HG03103 (cell line): ENCODE measurements at regions not wholly inside any gene's neighbourhood (a gene's known extent, or its start where the extent isn't known, plus 50 kb on each side); places are given as distances from the start of the nearest gene placed in this dataset.
"Not testable (repeated sequence)": the region's sequence is repeated elsewhere in the genome, so short reads cannot be mapped to it uniquely, and the experiment has no call there.

Source experiments
- ATAC-seq: cut with Tn5 transposase; IDR thresholded peaks from one replicate; pipeline ENCODE4 v1.9.1; 2021; ENCODE audit warnings: low read depth; ENCODE audit not compliant: unreplicated experiment

- ATAC-seq: peak; percentile 97
Observed at GRCh38 chr9:66764799-66765493, 135.6 kb upstream of the ZNF658 start.

- not testable (repeated sequence) for ATAC-seq
Observed at GRCh38 chr9:66765531-66765930, 135.0 kb upstream of the ZNF658 start.

DNA sequence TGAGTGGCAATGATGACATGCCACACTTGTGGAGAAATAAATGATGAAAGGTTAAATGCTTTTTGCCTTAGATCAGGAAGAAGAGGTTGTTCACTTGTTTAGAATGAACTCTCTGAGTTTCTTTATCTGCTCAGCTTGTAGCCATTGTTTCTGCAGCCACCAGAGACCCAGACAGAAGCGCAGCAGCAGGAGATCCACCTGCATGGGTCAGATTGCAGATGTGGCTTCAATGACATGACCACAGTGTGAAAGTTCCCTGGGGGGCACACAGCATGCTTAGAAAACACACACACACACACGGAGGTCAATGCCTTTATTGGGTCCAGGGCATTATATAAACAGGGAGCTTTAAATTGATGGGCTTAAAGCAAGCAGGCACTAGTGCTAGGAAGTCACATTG is 129.0 kb upstream of the ZNF658 start:
- ATAC-seq: not testable (repeated sequence)

GRCh38 chr9:66774618-66775017 is 125.9 kb upstream of the ZNF658 start:
- not testable (repeated sequence) for ATAC-seq

- not testable (repeated sequence) for ATAC-seq
Observed at GRCh38 chr9:66779944-66780661, 120.4 kb upstream of the ZNF658 start.

- not testable (repeated sequence) for ATAC-seq
Observed at GRCh38 chr9:66781240-66781639, 119.3 kb upstream of the ZNF658 start.

- ATAC-seq: not testable (repeated sequence)
Observed at GRCh38 chr9:66782010-66782409, 118.5 kb upstream of the ZNF658 start.

- ATAC-seq: not testable (repeated sequence)
Observed at GRCh38 chr9:66785603-66786002, 114.9 kb upstream of the ZNF658 start.

DNA sequence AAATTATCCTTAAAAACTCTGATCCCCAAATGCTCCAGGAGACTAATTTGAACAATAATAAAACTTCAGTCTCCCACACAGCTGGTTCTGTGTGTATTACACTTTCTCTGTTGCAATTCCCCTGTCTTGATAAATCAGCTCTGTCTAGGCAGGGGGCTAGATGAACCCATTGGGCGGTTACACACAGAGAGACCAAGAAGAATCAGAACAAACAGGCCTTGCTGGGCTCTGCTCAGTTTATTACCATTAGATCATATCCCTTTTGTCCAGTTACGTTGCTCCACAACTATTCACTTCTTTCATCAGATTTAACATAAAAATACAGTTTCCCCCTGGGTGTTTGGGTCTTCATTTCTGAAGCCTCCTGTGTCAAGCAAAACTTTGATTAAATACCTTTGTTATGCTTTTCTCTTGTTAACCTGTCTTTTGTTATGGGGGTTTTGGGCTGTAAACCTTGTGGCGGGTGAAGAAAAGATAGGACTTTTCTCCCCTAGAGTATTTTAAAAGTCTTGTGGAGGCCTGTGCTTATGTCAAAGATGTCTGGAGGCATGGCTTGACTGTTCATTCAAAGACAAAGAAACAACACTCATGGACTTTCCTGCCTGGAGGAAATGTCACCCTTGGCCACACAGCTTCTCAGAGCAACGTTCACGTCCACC is 109.3 kb upstream of the ZNF658 start:
- not testable (repeated sequence) for ATAC-seq

DNA sequence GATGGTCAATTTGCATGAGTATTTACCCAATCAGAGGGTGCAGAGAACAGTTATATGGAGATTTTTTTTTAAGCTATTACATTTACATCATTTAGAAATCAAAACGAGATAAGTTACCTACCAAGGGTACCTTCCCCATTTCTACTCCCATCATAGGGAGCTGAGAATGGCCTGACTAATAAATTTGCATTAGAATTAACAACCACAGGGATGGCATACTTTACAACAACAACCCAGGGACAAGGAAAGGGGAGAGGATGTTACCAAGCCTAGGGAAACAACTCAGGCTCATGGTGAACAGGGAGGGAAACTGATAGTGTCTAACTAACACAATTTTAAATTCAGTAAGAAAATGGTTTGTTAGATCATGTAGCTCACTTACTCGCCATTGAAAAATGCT is 105.8 kb upstream of the ZNF658 start:
- ATAC-seq: not testable (repeated sequence)

DNA sequence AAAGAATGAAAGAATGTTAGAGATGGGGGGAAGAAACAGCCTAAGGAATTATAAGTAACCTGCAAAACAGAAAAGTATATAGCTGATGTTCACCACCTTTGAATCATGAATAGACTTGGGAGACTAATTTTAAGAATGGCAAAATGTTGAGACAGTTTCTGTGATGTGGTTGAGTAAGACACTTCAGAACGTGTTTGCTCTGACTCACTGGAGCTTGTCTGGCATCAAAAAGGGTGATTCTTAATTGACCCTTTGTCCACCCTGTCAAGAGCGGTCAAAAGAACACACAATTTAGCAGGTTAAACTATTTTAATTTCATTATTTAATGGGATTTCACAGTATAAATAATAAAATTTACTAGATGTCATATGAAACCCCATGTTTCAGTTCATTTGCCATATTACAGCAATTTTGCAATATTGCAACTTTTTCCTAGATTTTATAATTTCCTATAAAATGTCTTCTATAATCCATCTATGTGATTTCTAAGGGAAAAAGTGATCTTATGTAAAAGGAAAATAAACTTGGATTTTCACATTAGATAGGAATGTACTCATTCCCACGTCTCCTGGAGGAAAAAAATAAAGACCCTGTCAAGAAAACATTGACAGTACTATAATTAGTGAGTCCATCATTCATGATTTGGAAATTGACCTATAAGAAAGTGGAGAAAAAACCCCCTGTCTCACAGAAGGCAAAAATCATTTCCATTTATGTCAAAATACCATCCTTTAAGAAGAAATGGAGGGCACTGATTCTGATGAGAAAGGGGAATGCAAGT is 104.6 kb upstream of the ZNF658 start:
- ATAC-seq: not testable (repeated sequence)

DNA sequence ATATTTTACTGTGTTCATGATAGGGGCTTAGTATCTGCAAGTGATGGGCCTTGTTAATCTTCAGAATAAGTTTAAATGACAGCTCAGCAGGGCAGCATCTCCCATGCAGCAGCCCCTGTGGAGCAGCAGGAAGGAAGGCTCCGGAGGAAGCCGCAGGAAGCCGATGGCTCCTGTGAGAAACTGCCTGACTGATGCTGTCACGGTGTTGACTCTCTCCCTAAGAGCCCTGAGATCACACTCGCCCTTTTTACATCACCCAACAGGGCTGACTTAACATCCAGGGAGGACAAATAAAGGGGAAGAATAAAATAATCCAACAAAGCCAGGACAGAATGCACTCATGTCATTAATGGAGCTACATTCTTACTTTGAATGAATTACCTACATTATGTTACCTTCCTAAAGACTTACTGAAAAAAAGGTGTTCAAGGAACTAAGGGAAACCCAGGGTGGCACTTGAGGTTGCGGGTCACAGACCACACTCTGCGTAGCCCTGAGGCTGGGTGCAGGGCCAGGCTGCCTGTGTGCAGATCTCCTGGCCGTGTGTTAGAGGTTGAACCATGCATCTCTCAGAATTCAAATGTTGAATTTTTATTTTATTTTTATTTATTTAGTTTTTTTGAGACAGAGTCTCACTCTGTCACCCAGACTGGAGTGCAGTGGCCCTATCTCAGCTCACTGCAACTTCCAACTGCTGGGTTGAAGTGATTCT is 102.5 kb upstream of the ZNF658 start:
- not testable (repeated sequence) for ATAC-seq

DNA sequence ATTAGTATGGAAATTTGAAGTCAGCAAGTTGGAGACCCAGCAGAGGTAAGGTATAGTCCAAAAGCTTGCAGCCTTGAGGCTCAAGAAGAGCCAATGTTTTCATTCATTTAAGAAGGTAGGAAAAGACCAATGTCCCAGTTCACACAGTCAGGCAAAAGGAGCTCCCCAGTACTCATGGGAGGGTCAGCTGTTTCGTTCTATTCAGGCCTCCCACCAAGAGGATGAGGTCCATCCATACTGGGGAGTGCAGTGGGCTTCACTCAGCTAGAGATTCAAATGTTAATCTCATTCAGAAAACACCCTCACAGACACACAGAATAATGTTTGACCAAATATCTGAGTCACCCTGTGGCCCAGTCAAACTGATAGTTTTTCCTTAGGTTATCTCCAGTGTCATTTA is 96.9 kb upstream of the ZNF658 start:
- ATAC-seq: not testable (repeated sequence)

GRCh38 chr9:66810247-66810646 is 90.3 kb upstream of the ZNF658 start:
- not testable (repeated sequence) for ATAC-seq

GRCh38 chr9:66812367-66812766 is 88.2 kb upstream of the ZNF658 start:
- ATAC-seq: not testable (repeated sequence)

- not testable (repeated sequence) for ATAC-seq
Observed at GRCh38 chr9:66812967-66813366, 87.6 kb upstream of the ZNF658 start.

DNA sequence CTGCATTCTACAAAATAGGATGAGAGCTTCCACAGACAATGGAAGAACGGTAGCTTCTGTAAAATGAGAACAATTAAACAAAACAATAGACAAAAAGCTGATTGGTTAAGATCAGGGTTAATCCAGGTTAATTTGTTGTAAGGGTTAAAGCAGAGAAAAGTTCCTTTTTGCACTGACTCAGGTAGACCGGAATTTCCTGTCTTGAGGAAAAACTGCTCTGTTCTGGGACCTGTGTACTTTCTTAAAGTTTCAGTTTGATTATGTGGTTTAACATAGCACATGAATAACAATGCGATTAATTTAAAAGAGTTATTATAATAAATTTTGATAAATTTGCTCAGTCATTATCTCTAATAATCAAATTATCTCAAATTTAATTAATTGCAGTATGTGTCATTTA is 86.5 kb upstream of the ZNF658 start:
- not testable (repeated sequence) for ATAC-seq

DNA sequence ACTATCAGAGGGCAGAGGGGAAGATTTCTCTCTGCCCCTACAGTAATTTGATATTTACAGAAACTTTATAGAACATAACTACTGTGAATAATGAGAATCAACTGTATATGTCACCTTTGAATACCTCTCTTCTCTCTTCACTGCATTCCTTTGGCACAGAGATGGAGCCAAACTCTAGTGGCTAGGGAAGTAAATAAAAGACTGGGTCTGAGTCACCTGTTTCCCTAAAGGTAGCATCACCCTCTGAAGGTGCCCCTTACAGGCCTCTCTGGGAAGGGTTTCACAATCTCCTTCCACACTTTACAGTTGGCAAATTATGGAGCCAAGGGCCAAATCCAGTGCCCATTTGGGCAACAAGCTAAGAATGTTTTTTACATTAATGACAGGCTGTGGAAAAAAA is 81.0 kb upstream of the ZNF658 start:
- ATAC-seq: not testable (repeated sequence)

- ATAC-seq: not testable (repeated sequence)
Observed at GRCh38 chr9:66820014-66820660, 80.4 kb upstream of the ZNF658 start.
